Tibial nerve (tissue), 4 donors: ENCODE measurements at regions not wholly inside any gene's neighbourhood (a gene's known extent, or its start where the extent isn't known, plus 50 kb on each side); places are given as distances from the start of the nearest gene placed in this dataset.

Source experiments
- CTCF ChIP-seq, 5 experiments: fragments of 200-600 bp in 3 of 5; fragments of 450-650 bp in 2 of 5; sonication (generic) in 3 of 5; IDR thresholded peaks; one replicate each; pipeline ENCODE4 v1.5.1; 2016 to 2019; ENCODE audit warnings: antibody characterized with exemption in 5 of 5, mild to moderate bottlenecking in 3 of 5, moderate library complexity in 2 of 5
- EP300 ChIP-seq, 2 donors: sonication (generic); formaldehyde crosslinking; IDR thresholded peaks; one replicate each; pipeline ENCODE4 v1.6.1; 2017; ENCODE audit warnings: antibody characterized with exemption in 2 of 2, mild to moderate bottlenecking in 1 of 2
- POLR2A ChIP-seq, 2 donors: fragments of 450-650 bp; IDR thresholded peaks; one replicate each; pipeline ENCODE4 v1.6.1; 2017; ENCODE audit warnings: antibody characterized with exemption in 2 of 2, mild to moderate bottlenecking in 2 of 2, moderate library complexity in 2 of 2

- no peak for TF ChIP-seq POLR2A (IDR thresholded peaks at IDR 0.05)
- TF ChIP-seq CTCF (IDR thresholded peaks at IDR 0.05), result no peak
- no peak for TF ChIP-seq EP300 (IDR thresholded peaks at IDR 0.05)
Observed at GRCh38 chr1:244303610-244303969, 148.1 kb downstream of the ADSS2 start.
